SK-N-SH (cell line): ENCODE measurements at regions not wholly inside any gene's neighbourhood (a gene's known extent, or its start where the extent isn't known, plus 50 kb on each side); places are given as distances from the start of the nearest gene placed in this dataset.

Experiments
- CTCF ChIA-PET: fragments of 300-600, 350-600 bp; formaldehyde crosslinking; extraction: SDS; loops from one replicate; lab custom pipeline; 2021; lab: Yijun Ruan, JAX
- POLR2A ChIA-PET: fragments of 350-600 bp; sonication (Branson Sonifier 250); formaldehyde crosslinking; extraction: SDS; loops from one replicate; lab custom pipeline; 2020; ENCODE audit warnings: antibody characterized with exemption, inconsistent platforms; lab: Yijun Ruan, JAX
- DNase-seq: peaks from one replicate; pipeline ENCODE4 v3.0.0; 2012
- H2AFZ ChIP-seq: fragments of 200-600 bp; sonication (generic); 2 replicates; pipeline ENCODE4 v1.8.1; 2016; ENCODE audit warnings: antibody characterized with exemption, mild to moderate bottlenecking, low read depth
- H3F3A ChIP-seq: fragments of 200-600 bp; sonication (generic); replicated peaks from 2 replicates; pipeline ENCODE3; 2016; ENCODE audit warnings: antibody characterized with exemption, mild to moderate bottlenecking; ENCODE audit not compliant: insufficient read depth
- H3K27ac ChIP-seq, 2 experiments: fragments of 200-500 bp in 1 of 2; fragments of 200-600 bp in 1 of 2; sonication (Bioruptor generic) in 1 of 2; sonication (generic), shearing (Covaris generic) in 1 of 2; 2 replicates each; pipeline versions ENCODE4 v1.5.1 to v1.6.1; 2014 to 2016; ENCODE audit warnings: low read depth in 2 of 2, inconsistent platforms in 1 of 2, low read length in 1 of 2, mild to moderate bottlenecking in 1 of 2, mixed read lengths in 1 of 2
- H3K27me3 ChIP-seq: fragments of 200-600 bp; sonication (generic), shearing (Covaris generic); 2 replicates; pipeline ENCODE4 v1.6.1; 2016; ENCODE audit warnings: mixed run types; ENCODE audit not compliant: insufficient read depth
- H3K36me3 ChIP-seq, 2 experiments: fragments of 200-500 bp in 1 of 2; fragments of 200-600 bp in 1 of 2; sonication (Bioruptor generic) in 1 of 2; sonication (generic) in 1 of 2; replicated peaks in 1 of 2; 2 replicates each; pipeline versions ENCODE3 to v1.5.1; 2014 to 2016; ENCODE audit warnings: low read length in 1 of 2, mild to moderate bottlenecking in 1 of 2; ENCODE audit not compliant: insufficient read depth in 2 of 2, control insufficient read depth in 1 of 2
- H3K4me1 ChIP-seq, 2 experiments: fragments of 200-500 bp in 1 of 2; fragments of 200-600 bp in 1 of 2; sonication (Bioruptor generic) in 1 of 2; sonication (generic), shearing (Covaris generic) in 1 of 2; 2 replicates each; pipeline versions ENCODE4 v1.5.1 to v1.6.1; 2014 to 2016; ENCODE audit warnings: low read depth in 1 of 2, low read length in 1 of 2, mixed run types in 1 of 2; ENCODE audit not compliant: insufficient read depth in 2 of 2, control insufficient read depth in 1 of 2
- H3K4me2 ChIP-seq: fragments of 200-600 bp; sonication (generic), shearing (Covaris generic); 2 replicates; pipeline ENCODE4 v1.6.1; 2017; ENCODE audit warnings: mixed run types
- H3K4me3 ChIP-seq, 2 experiments: fragments of 200-500 bp in 1 of 2; fragments of 200-600 bp in 1 of 2; sonication (Bioruptor generic) in 1 of 2; sonication (generic), shearing (Covaris generic) in 1 of 2; 2 replicates each; pipeline versions ENCODE4 v1.5.1 to v1.8.1; 2014 to 2016; ENCODE audit warnings: low read depth in 2 of 2, inconsistent platforms in 1 of 2, low read length in 1 of 2, mild to moderate bottlenecking in 1 of 2, mixed read lengths in 1 of 2, moderate library complexity in 1 of 2
- H3K79me2 ChIP-seq: fragments of 200-600 bp; sonication (generic); 2 replicates; pipeline ENCODE4 v1.8.1; 2017; ENCODE audit warnings: mild to moderate bottlenecking; ENCODE audit not compliant: insufficient read depth
- H3K9ac ChIP-seq: fragments of 200-600 bp; sonication (generic); 2 replicates; pipeline ENCODE4 v1.6.1; 2017; ENCODE audit warnings: mixed run types
- H3K9me2 ChIP-seq: fragments of 200-600 bp; sonication (generic); 2 replicates; pipeline ENCODE4 v1.6.1; 2017; ENCODE audit warnings: mixed run types
- H3K9me3 ChIP-seq: fragments of 200-600 bp; sonication (generic); 2 replicates; pipeline ENCODE4 v1.6.1; 2017; ENCODE audit warnings: mixed run types, mild to moderate bottlenecking, moderate library complexity
- H4K20me1 ChIP-seq: fragments of 200-600 bp; sonication (generic); 2 replicates; pipeline ENCODE4 v1.6.1; 2017; ENCODE audit warnings: mild to moderate bottlenecking, mixed run types; ENCODE audit not compliant: insufficient read depth
- CTCF ChIP-seq: fragments of 200-600 bp; sonication (generic); IDR thresholded peaks from 2 replicates; pipeline ENCODE4 v1.6.1; 2017; ENCODE audit warnings: antibody characterized with exemption, mild to moderate bottlenecking, moderate library complexity
- EP300 ChIP-seq, 2 experiments: IDR thresholded peaks; 2 replicates each; pipeline versions ENCODE4 v1.4.0 to v1.6.1; 2012; ENCODE audit warnings: borderline replicate concordance in 1 of 2, low read depth in 1 of 2, low read length in 1 of 2
- FOSL2 ChIP-seq: IDR thresholded peaks from 2 replicates; pipeline ENCODE4 v1.4.0; 2012; ENCODE audit warnings: low read depth, mild to moderate bottlenecking, moderate library complexity, borderline replicate concordance
- JUND ChIP-seq: IDR thresholded peaks from 2 replicates; pipeline ENCODE4 v1.4.0; 2012
- NRF1 ChIP-seq: IDR thresholded peaks from 2 replicates; pipeline ENCODE4 v1.6.1; 2012; ENCODE audit warnings: low read depth, mild to moderate bottlenecking, low read length
- PBX3 ChIP-seq: IDR thresholded peaks from 2 replicates; pipeline ENCODE4; 2012
- RAD21 ChIP-seq: IDR thresholded peaks from 2 replicates; pipeline ENCODE4 v1.6.1; 2012; ENCODE audit warnings: mild to moderate bottlenecking, low read length
- RCOR1 ChIP-seq: fragments of 150-350 bp; IDR thresholded peaks from 2 replicates; pipeline ENCODE4 v1.6.1; 2017; ENCODE audit warnings: antibody characterized with exemption, low read length
- USF1 ChIP-seq: IDR thresholded peaks from 2 replicates; pipeline ENCODE4 v1.4.0; 2012; ENCODE audit warnings: low read depth, borderline replicate concordance
- USF2 ChIP-seq: fragments of 150-350 bp; IDR thresholded peaks from 2 replicates; pipeline ENCODE4 v1.6.1; 2017; ENCODE audit warnings: antibody characterized with exemption, low read length, low read depth, borderline replicate concordance
- WGBS: methylation state at CpG from one replicate; pipeline ENCODE4 v1.1.6; 2017; ENCODE audit warnings: low lambda C conversion rate; 5-methylcytosine and 5-hydroxymethylcytosine counted together

GRCh38 chr7:68744036-68744435 lies 854.2 kb upstream of the AUTS2 start (continued):
- TF ChIP-seq NRF1, result no peak
- TF ChIP-seq USF1, result no peak
- no peak for TF ChIP-seq EP300 (IDR thresholded peaks at IDR 0.05; ENCODE audit: borderline replicate concordance in 1 of 2, low read depth in 1 of 2, low read length in 1 of 2)
- no peak for TF ChIP-seq USF2

GRCh38 chr7:68748934-68749900 lies 849.1 kb upstream of the AUTS2 start:
- TF ChIP-seq RAD21 (no peak), FOSL2 (no peak), EP300 (IDR thresholded peaks at IDR 0.05; ENCODE audit: borderline replicate concordance in 1 of 2, low read depth in 1 of 2, low read length in 1 of 2) (no peak), RCOR1 (no peak), PBX3 (no peak), USF1 (no peak), USF2 (no peak), JUND (no peak), CTCF (no peak)
- H3F3A ChIP-seq, result no peaks in the 10 kb centered on the region
- DNase-seq, result no peak
- H4K20me1 ChIP-seq, result no peaks in the 10 kb centered on the region
- H3K9me3 ChIP-seq, result no peaks in the 10 kb centered on the region
- H3K27me3 ChIP-seq, result no peaks in the 10 kb centered on the region
- 68% methylated on average over 14 of the region's 14 CpGs for WGBS
- H3K4me3 ChIP-seq, result no peak overlapping the region
- no peak overlapping the region for H3K27ac ChIP-seq
- H3K9me2 ChIP-seq, result no peaks in the 10 kb centered on the region
- H3K4me2 ChIP-seq, result no peak overlapping the region
- CTCF ChIA-PET, result interaction anchor here (0.9 kb wide), 1 partner anchor 27 kb away, joined by 3 read pairs; no protein-coding TSS in a partner anchor
- no peaks in the 10 kb centered on the region for H3K79me2 ChIP-seq
- no peak overlapping the region for H3K9ac ChIP-seq
- no peaks in the 10 kb centered on the region for H3K36me3 ChIP-seq
- POLR2A ChIA-PET, result no interaction called here
- no peaks in the 10 kb centered on the region for H3K4me1 ChIP-seq
- H2AFZ ChIP-seq, result no peak overlapping the region
